Spleen (tissue), 11 donors: ENCODE measurements at regions not wholly inside any gene's neighbourhood (a gene's known extent, or its start where the extent isn't known, plus 50 kb on each side); places are given as distances from the start of the nearest gene placed in this dataset.

Experiments
- DNase-seq: peaks from one replicate; pipeline ENCODE4 v3.0.0-alpha.2; 2020
- H3K27ac ChIP-seq, 8 donors: fragments of 200-600 bp; sonication (generic) in 7 of 8; 1 replicate in 4 of 8; 2 replicates in 4 of 8; pipeline versions ENCODE4 v1.5.0 to v1.8.0; 2016 to 2021; ENCODE audit warnings: inconsistent platforms in 4 of 8, mild to moderate bottlenecking in 4 of 8, moderate library complexity in 1 of 8
- H3K27me3 ChIP-seq, 7 donors: fragments of 200-600 bp; sonication (generic) in 6 of 7; replicated peaks in 1 of 7; 1 replicate in 4 of 7; 2 replicates in 3 of 7; pipeline versions ENCODE4 v1.5.0 to v1.8.0; 2016 to 2021; ENCODE audit warnings: inconsistent platforms in 3 of 7, mild to moderate bottlenecking in 1 of 7
- H3K36me3 ChIP-seq, 6 donors: fragments of 200-600 bp; sonication (generic) in 5 of 6; 1 replicate in 4 of 6; 2 replicates in 2 of 6; pipeline versions ENCODE4 v1.5.0 to v1.8.0; 2016 to 2021; ENCODE audit warnings: inconsistent platforms in 2 of 6
- H3K4me1 ChIP-seq, 6 donors: fragments of 200-600 bp; sonication (generic) in 5 of 6; 1 replicate in 3 of 6; 2 replicates in 3 of 6; pipeline versions ENCODE4 v1.5.0 to v1.8.0; 2016 to 2021; ENCODE audit warnings: inconsistent platforms in 3 of 6
- H3K4me3 ChIP-seq, 8 donors: fragments of 200-600 bp; sonication (generic) in 7 of 8; 1 replicate in 4 of 8; 2 replicates in 4 of 8; pipeline versions ENCODE4 v1.5.0 to v1.8.0; 2016 to 2021; ENCODE audit warnings: inconsistent platforms in 4 of 8, mild to moderate bottlenecking in 4 of 8, moderate library complexity in 2 of 8
- H3K9me3 ChIP-seq, 8 donors: fragments of 200-600 bp; sonication (generic) in 7 of 8; 1 replicate in 4 of 8; 2 replicates in 4 of 8; pipeline versions ENCODE4 v1.5.0 to v1.8.0; 2016 to 2021; ENCODE audit warnings: inconsistent platforms in 4 of 8
- CTCF ChIP-seq, 11 experiments: fragments of 200-600 bp in 7 of 11; fragments of 450-650 bp in 4 of 11; sonication (generic) in 4 of 11; IDR thresholded peaks in 8 of 11; conservative IDR thresholded peaks in 3 of 11; 1 replicate in 7 of 11; 2 replicates in 4 of 11; pipeline versions ENCODE4 v1.4.0 to v1.8.0; 2016 to 2021; ENCODE audit warnings: antibody characterized with exemption in 11 of 11, inconsistent platforms in 4 of 11, mild to moderate bottlenecking in 1 of 11
- POLR2A ChIP-seq, 3 donors: fragments of 450-650 bp; IDR thresholded peaks; one replicate each; pipeline ENCODE4 v1.5.1; 2017; ENCODE audit warnings: antibody characterized with exemption in 3 of 3, mild to moderate bottlenecking in 1 of 3
- POLR2AphosphoS5 ChIP-seq, 3 donors: sonication (generic); formaldehyde crosslinking; IDR thresholded peaks; one replicate each; pipeline ENCODE4 v1.5.1; 2017; ENCODE audit warnings: antibody characterized with exemption in 3 of 3
- WGBS, 5 donors: extraction: QIAGEN DNeasy Blood & Tissue Kit in 3 of 5; methylation state at CpG; one replicate each; pipeline versions ENCODE4 v1.1.5 to v1.1.7; 2013 to 2018; 5-methylcytosine and 5-hydroxymethylcytosine counted together
- intact Hi-C: fragments of 100-400 bp; cut with DNase I; formaldehyde crosslinking; loops from one replicate; pipeline ENCODE4 v1.15.0; 2023; ENCODE audit warnings: low total_unique reads
- donor health status: healthy with polysubstance abuse.
- donor health status: DM: no; HTN: no; CAD: no; lungs with moderate emphysema.
- donor health status: DM: no; HTN: no; CAD: no.
- donor health status: Bipolar disorder and iron deficiency.
- donor health status: healthy.
- donor health status: DM: no; HTN: no; CAD: no.
- donor health status: DM: yes; HTN: yes; CAD: no.

- Histone ChIP-seq H3K27me3 (no peaks in the 10 kb centered on the region), H3K27ac (no peak overlapping the region), H3K4me1 (no peaks in the 10 kb centered on the region), H3K36me3 (no peaks in the 10 kb centered on the region), H3K4me3 (no peak overlapping the region), H3K9me3 (peaks cover 0 to 6% (median 0%) of the 10 kb centered on the region in 8 donors)
- TF ChIP-seq CTCF (IDR thresholded peaks at IDR 0.05 in 8 of 11, conservative IDR thresholded peaks at IDR 0.05 in 3 of 11) (no peak), POLR2A (IDR thresholded peaks at IDR 0.05) (no peak), POLR2AphosphoS5 (IDR thresholded peaks at IDR 0.05) (no peak)
- WGBS, 5 donors = 57 to 87% (median 74%) methylated on average over 1 to 6 of the region's 6 CpGs
- DNase-seq = no peak
- intact Hi-C loops = no loop called here
Measured at GRCh38 chr18:51955136-51955535, 384.9 kb upstream of the DCC start.

- intact Hi-C loops = no loop called here
- H3K27me3 ChIP-seq = no peaks in the 10 kb centered on the region
- 81 to 91% (median 84%) methylated on average over 4 of the region's 4 CpGs for WGBS, 5 donors
- H3K4me3 ChIP-seq = no peak overlapping the region
- no peaks in the 10 kb centered on the region for H3K4me1 ChIP-seq
- no peak for DNase-seq
- no peaks in the 10 kb centered on the region for H3K9me3 ChIP-seq
- H3K36me3 ChIP-seq = no peaks in the 10 kb centered on the region
- H3K27ac ChIP-seq = no peak overlapping the region
- TF ChIP-seq POLR2AphosphoS5 (IDR thresholded peaks at IDR 0.05) = no peak
- no peak for TF ChIP-seq POLR2A (IDR thresholded peaks at IDR 0.05)
- no peak for TF ChIP-seq CTCF (IDR thresholded peaks at IDR 0.05 in 8 of 11, conservative IDR thresholded peaks at IDR 0.05 in 3 of 11)
Measured at GRCh38 chr18:51957001-51957400, 383.0 kb upstream of the DCC start.

GRCh38 chr18:51980101-51980500, 359.9 kb upstream of the DCC start:
- Histone ChIP-seq H3K4me3 (no peak overlapping the region), H3K27ac (no peak overlapping the region), H3K27me3 (no peaks in the 10 kb centered on the region), H3K9me3 (no peaks in the 10 kb centered on the region), H3K36me3 (no peaks in the 10 kb centered on the region), H3K4me1 (no peaks in the 10 kb centered on the region)
- 69 to 75% (median 72%) methylated on average over 3 of the region's 3 CpGs for WGBS, 5 donors
- TF ChIP-seq POLR2AphosphoS5 (IDR thresholded peaks at IDR 0.05) (no peak), POLR2A (IDR thresholded peaks at IDR 0.05) (no peak), CTCF (IDR thresholded peaks at IDR 0.05 in 8 of 11, conservative IDR thresholded peaks at IDR 0.05 in 3 of 11) (no peak)
- no peak for DNase-seq
- intact Hi-C loops = no loop called here

GRCh38 chr18:51988277-51988676, 351.7 kb upstream of the DCC start:
- Histone ChIP-seq H3K9me3 (no peaks in the 10 kb centered on the region), H3K4me3 (no peak overlapping the region), H3K27ac (no peak overlapping the region), H3K27me3 (no peaks in the 10 kb centered on the region), H3K36me3 (no peaks in the 10 kb centered on the region), H3K4me1 (no peaks in the 10 kb centered on the region)
- intact Hi-C loops = no loop called here
- TF ChIP-seq POLR2AphosphoS5 (IDR thresholded peaks at IDR 0.05) (no peak), POLR2A (IDR thresholded peaks at IDR 0.05) (no peak), CTCF (IDR thresholded peaks at IDR 0.05 in 8 of 11, conservative IDR thresholded peaks at IDR 0.05 in 3 of 11) (no peak)
- no peak for DNase-seq
- 27 to 45% (median 38%) methylated on average over 2 of the region's 2 CpGs for WGBS, 5 donors
